ENCODE measurements at regions not wholly inside any gene's neighbourhood (a gene's known extent, or its start where the extent isn't known, plus 50 kb on each side); places are given as distances from the start of the nearest gene placed in this dataset.

DNA sequence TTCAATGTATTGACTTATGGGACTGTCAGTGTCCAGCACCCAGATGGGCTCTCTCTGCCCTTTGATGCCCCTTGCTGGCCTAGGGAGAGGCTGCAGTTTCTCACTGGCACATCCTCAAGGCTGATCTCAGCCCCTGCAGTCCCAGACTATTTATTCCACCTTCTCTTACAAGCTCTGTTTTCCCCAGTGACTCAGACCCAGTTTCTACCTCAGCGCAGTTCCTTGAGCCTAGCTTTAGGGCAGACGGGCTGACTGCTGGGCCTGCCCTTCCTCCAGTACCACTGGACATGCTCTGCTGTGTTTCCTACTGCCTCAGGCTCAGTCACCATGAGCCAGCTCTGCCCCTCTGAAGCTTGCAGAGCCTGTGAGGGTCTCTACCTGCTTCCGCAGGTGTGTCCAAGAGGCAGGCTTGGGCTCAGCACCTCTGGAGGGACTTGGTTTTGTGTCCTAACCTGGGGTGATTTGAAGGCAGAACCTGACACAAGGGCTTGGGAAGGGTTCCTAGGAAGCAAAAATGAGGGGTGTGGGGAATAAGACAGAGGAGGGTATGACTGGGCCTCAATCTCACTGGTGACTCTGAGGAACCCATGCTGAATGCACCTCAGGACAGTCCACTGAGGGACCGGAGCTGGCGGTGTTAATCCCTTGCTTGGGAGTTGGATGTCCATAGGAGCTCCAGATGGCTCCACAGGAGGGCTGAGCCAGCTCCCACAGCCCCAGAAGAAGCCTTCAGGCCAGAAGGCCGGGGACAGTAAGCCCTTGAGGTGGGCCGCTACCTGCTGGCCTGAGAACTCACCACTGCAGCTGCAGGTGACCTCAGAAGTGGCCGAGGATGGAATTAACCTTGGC lies 689.9 kb downstream of the MATN1 start:
- CTCF ChIA-PET, result no interaction called here

DNA sequence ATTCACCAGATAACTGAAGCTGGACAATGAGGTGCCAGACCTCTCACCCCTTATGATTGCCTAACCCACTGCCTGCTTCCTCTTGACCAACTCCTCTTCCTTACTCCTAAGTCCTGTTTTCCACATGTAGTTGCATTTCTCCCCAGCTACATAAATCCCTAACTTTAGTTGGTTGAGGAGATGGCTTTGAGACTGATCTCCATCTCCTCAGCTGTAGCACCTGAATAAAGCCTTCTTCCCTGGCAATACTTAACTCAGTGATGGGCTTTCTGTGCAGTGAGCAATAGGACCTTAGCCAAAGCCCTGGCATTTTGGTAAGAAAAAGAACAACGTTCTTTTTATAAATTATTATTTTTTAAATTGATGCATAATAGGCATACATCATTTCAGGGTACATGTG lies 691.1 kb downstream of the MATN1 start:
- no peaks in the 10 kb centered on the region for H4K20me1 ChIP-seq (ENCODE audit: insufficient read depth)
- no peak overlapping the region for H3K27ac ChIP-seq (ENCODE audit: low read depth, low read length)
- intact Hi-C loops (cut with micrococcal nuclease), result no loop called here
- H3K27me3 ChIP-seq (ENCODE audit: insufficient read depth, low read length), result peaks cover 4% of the 10 kb centered on the region; the same call in 1 of the 2 replicates
- POLR2A ChIA-PET, result no interaction called here
- DNase-seq (ENCODE audit: low read depth, low spot score) (no peak), ATAC-seq (no peak)
- H3K9ac ChIP-seq (ENCODE audit: low read length), result no peak overlapping the region
- H3K79me2 ChIP-seq (ENCODE audit: insufficient read depth, low read length), result no peaks in the 10 kb centered on the region
- H3K36me3 ChIP-seq (ENCODE audit: control insufficient read depth in 1 of 2, insufficient read depth in 2 of 2, low read length in 2 of 2), result no peaks in the 10 kb centered on the region
- peaks cover 0 to 3% of the 10 kb centered on the region in 2 experiments; a peak in 1 of 4 replicates for H3K9me3 ChIP-seq (ENCODE audit: control insufficient read depth in 1 of 2, insufficient read depth in 1 of 2, low read depth in 1 of 2, low read length in 2 of 2)
- BruUV-seq (replicated peaks), result no TSS peak
- RAD21 ChIA-PET (ENCODE audit: low non-redundant PET in 1 of 2, low total read pairs in 2 of 2, uncharacterized antibody in 2 of 2, unreplicated experiment in 2 of 2), result no interaction called here
- no peaks in the 10 kb centered on the region for H3K4me1 ChIP-seq (ENCODE audit: control insufficient read depth in 1 of 2, insufficient read depth in 2 of 2, low read length in 2 of 2)
- H3K4me2 ChIP-seq (ENCODE audit: low read length), result no peak overlapping the region
- H2AFZ ChIP-seq (ENCODE audit: low read depth, low read length, poor library complexity, severe bottlenecking), result no peak overlapping the region
- H3K4me3 ChIP-seq (replicated peaks in 1 of 2; ENCODE audit: low read depth in 1 of 2, low read length in 2 of 2), result no peak overlapping the region
- CTCF ChIA-PET, result no interaction called here
- TF ChIP-seq EGR1 (IDR thresholded peaks at IDR 0.05; ENCODE audit: low read depth), result no peak
- no peak for TF ChIP-seq EZH2 (IDR thresholded peaks at IDR 0.05)
- no peak for TF ChIP-seq POLR2A (IDR thresholded peaks at IDR 0.05; ENCODE audit: borderline replicate concordance, extremely low read depth, insufficient read depth, insufficient read length)
- TF ChIP-seq SRF (IDR thresholded peaks at IDR 0.05; ENCODE audit: low read depth), result no peak
- no peaks in the 10 kb centered on the region for H3K9me2 ChIP-seq (ENCODE audit: insufficient read depth)

More for the DNA sequence above, 689.9 kb downstream of the MATN1 start:
- H3K9me2 ChIP-seq (ENCODE audit: insufficient read depth), result no peaks in the 10 kb centered on the region
- H3K36me3 ChIP-seq (ENCODE audit: control insufficient read depth in 1 of 2, insufficient read depth in 2 of 2, low read length in 2 of 2), result no peaks in the 10 kb centered on the region
- H4K20me1 ChIP-seq (ENCODE audit: insufficient read depth), result no peaks in the 10 kb centered on the region
- RAD21 ChIA-PET (ENCODE audit: low non-redundant PET in 1 of 2, low total read pairs in 2 of 2, uncharacterized antibody in 2 of 2, unreplicated experiment in 2 of 2), result no interaction called here
- TF ChIP-seq ELF1 (IDR thresholded peaks at IDR 0.05; ENCODE audit: borderline replicate concordance, low read depth) (no peak), RAD21 (IDR thresholded peaks at IDR 0.05; ENCODE audit: low read depth) (peak; percentile 7; the same call in 1 of the 2 replicates)
- intact Hi-C loops (cut with micrococcal nuclease), result no loop called here
- no peaks in the 10 kb centered on the region for H3K4me1 ChIP-seq (ENCODE audit: control insufficient read depth in 1 of 2, insufficient read depth in 2 of 2, low read length in 2 of 2)
- no peak overlapping the region for H2AFZ ChIP-seq (ENCODE audit: low read depth, low read length, poor library complexity, severe bottlenecking)
- H3K4me2 ChIP-seq (ENCODE audit: low read length), result no peak overlapping the region
- DNase-seq (ENCODE audit: low read depth, low spot score) (no peak), ATAC-seq (no peak)
- H3K4me3 ChIP-seq (replicated peaks in 1 of 2; ENCODE audit: low read depth in 1 of 2, low read length in 2 of 2), result no peak overlapping the region
- peaks cover 0 to 3% of the 10 kb centered on the region in 2 experiments; a peak in 1 of 4 replicates for H3K9me3 ChIP-seq (ENCODE audit: control insufficient read depth in 1 of 2, insufficient read depth in 1 of 2, low read depth in 1 of 2, low read length in 2 of 2)
- no peaks in the 10 kb centered on the region for H3K79me2 ChIP-seq (ENCODE audit: insufficient read depth, low read length)
- POLR2A ChIA-PET, result no interaction called here
- BruUV-seq (replicated peaks), result no TSS peak
- no peak overlapping the region for H3K9ac ChIP-seq (ENCODE audit: low read length)
- H3K27ac ChIP-seq (ENCODE audit: low read depth, low read length), result no peak overlapping the region
- H3K27me3 ChIP-seq (ENCODE audit: insufficient read depth, low read length), result peaks cover 4% of the 10 kb centered on the region; the same call in 1 of the 2 replicates

Data from HCT116 (cell line).